GDM1 (cell line): ENCODE measurements at regions not wholly inside any gene's neighbourhood (a gene's known extent, or its start where the extent isn't known, plus 50 kb on each side); places are given as distances from the start of the nearest gene placed in this dataset.
"Not testable (repeated sequence)": the region's sequence is repeated elsewhere in the genome, so short reads cannot be mapped to it uniquely, and the experiment has no call there.

Experiments
- DNase-seq: peaks from one replicate; lab custom pipeline; 2025; lab: John Stamatoyannopoulos, UW

GRCh38 chr4:106594291-106594952 lies 225.8 kb upstream of the GIMD1 start:
- DNase-seq: no peak

DNA sequence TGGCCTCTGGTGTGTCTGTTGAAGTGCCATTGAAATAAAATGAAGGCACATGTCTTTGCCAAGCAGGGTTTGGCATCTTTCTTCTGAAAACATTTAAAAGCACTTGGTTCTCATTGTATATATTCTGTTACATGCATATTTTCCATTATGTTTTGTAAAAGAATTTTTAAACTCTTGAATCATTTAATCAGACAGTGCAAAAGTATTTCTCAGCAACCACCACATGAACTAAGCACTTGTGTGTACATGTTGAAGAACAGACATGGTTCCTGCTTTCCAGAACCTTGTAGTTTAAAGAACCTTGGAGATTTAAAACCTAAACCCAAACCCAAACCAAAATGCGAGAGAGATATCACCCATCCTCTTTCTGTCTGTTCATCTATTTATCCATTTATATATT lies 220.3 kb upstream of the GIMD1 start:
- DNase-seq: no peak

- no peak for DNase-seq
Measured at GRCh38 chr4:106587558-106587957, 219.0 kb upstream of the GIMD1 start.

GRCh38 chr4:106585915-106586349 lies 217.4 kb upstream of the GIMD1 start:
- DNase-seq: no peak

- no peak for DNase-seq
Measured at GRCh38 chr4:106584337-106584989, 215.9 kb upstream of the GIMD1 start.

- no peak for DNase-seq
Measured at GRCh38 chr4:106583567-106583966, 215.0 kb upstream of the GIMD1 start.

DNA sequence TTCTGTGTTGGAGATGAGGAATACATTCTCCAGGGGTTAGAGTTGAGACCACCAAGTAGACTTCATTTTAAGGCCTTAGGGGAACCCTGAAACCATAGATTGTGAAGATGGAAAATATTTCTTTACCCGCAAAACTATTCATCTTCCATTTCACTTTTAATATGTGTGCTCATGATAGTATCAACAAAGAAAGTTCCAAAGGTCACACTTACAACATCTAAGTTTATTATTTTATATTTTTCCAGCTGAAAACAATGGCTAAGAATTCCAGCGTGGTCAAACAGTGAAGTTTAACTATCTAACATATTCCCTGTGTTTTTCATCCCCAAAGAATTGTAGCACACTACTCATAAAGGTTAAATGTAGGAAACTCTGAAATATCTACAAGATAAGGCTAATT lies 214.5 kb upstream of the GIMD1 start:
- no peak for DNase-seq

- no peak for DNase-seq
Measured at GRCh38 chr4:106582103-106582502, 213.5 kb upstream of the GIMD1 start.

- DNase-seq: no peak
Measured at GRCh38 chr4:106579236-106579635, 210.7 kb upstream of the GIMD1 start.

DNA sequence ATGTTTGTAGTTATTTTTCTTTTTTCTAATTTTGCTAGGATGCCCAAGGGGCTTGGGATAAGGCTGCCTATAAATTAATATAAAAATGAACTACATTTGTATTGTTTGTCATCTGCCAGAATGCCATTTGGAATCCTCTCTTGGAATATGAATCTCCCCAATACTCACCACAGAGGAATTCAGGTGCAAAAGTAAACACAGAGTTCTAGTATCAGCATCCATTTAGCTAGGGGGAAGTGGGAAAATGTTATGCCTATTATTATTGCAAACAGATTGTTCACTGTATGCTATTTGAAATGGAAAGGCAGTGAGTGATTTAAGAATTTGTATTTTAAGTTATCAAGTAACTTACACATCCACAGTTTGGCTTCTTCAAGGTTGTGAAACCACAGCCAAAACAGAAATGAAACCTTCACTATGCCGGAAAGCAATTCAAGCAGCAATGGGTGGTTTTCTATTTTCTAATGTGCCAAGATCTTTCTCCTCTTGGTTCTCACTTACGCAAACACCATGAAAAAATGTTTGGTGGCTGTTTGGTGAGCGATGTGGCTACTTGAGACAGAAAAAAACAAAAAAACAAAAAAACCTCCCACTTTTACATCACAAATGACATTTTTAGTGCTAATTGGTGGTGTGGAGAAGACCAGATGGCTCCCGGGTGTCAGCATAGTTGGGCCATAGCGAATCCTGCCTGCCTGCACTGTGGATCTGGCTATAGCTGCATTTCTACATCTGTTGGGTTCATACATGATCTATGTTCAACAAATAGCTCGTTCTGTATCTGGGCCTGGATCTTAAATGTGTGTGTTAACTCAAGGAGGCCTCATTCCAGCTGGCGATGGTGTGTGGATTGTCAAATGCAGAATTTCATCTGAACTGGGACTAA lies 200.8 kb upstream of the GIMD1 start:
- no peak for DNase-seq

DNA sequence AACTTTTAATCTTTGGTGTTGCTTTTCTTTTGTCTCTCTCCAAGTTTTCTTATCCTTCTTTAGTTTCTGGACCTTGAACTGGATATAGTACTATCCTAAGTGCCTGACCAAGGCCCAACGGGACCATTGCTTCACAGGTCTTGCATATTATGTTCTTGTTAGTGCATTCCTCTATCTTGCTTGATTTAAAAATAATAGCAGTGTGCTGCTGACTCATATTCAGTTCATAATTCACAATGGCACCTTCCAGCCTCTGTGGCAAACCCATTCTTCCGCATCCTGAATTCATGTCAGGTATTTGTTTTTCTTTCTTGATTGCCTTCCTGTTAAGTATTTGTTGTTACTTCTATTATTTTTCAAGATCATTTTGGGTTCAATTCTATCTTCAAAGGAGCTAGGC lies 197.1 kb upstream of the GIMD1 start:
- DNase-seq: no peak

DNA sequence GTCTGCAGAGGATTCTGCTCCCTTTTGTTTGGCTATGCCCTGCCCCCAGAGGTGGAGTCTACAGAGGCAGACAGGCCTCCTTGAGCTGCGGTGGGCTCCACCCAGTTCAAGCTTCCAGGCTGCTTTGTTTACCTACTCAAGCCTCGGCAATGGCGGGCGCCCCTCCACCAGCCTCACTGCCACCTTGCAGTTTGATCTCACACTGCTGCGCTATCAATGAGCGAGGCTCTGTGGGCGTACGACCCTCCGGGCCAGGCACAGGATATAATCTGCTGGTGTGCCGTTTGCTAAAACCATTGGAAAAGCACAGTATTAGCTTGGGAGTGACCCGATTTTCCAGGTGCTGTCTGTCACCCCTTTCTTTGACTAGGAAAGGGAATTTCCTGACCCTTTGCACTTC lies 195.1 kb upstream of the GIMD1 start:
- DNase-seq: not testable (repeated sequence)

DNA sequence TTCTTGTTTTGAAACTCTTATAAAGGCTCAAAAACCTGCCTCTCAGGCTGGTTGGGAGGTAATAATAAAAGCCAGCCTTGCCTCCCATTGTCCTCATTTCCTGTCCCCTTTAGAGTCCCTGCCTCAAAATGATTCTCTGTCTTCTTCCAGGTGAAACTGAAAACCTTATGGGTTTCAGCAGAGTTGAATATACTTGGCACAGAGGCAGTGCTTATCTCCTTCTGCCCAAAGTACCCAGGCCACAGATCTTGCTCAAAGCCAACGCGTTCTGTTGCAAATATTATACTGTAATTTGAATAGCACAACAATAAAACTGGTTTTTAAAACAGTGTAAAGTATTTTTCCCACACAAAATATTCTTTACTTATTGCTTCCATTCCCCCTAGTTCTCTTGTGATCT lies 183.1 kb upstream of the GIMD1 start:
- DNase-seq: no peak

- DNase-seq: no peak
Measured at GRCh38 chr4:106548446-106549044, 180.0 kb upstream of the GIMD1 start.

GRCh38 chr4:106546370-106546769 lies 177.8 kb upstream of the GIMD1 start:
- DNase-seq: no peak

- DNase-seq: not testable (repeated sequence)
Measured at GRCh38 chr4:106542609-106543008, 174.0 kb upstream of the GIMD1 start.

- no peak for DNase-seq
Measured at GRCh38 chr4:106541253-106541652, 172.7 kb upstream of the GIMD1 start.

- DNase-seq: no peak
Measured at GRCh38 chr4:106530821-106531220, 162.2 kb upstream of the GIMD1 start.

GRCh38 chr4:106530024-106530361 lies 161.4 kb upstream of the GIMD1 start:
- no peak for DNase-seq

- no peak for DNase-seq
Measured at GRCh38 chr4:106529348-106530023, 160.9 kb upstream of the GIMD1 start.

GRCh38 chr4:106527316-106527715 lies 158.7 kb upstream of the GIMD1 start:
- DNase-seq: no peak

DNA sequence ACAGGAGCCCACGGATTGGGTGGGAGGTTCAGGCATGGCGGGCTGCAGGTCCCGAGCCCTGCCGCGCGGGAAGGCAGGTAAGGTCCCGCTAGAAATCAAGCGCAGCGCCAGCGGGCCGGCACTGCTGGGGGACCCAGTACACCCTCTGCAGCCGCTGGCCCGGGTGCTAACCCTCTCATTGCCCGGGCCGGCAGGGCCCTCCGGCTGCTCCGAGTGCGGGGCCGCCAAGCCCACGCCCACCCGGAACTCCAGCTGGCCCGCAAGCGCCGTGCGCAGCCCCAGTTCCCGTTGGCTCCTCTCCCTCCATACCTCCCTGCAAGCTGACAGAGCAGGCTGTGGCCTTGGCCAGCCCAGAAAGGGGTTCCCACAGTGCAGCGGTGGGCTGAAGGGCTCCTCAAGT lies 156.8 kb upstream of the GIMD1 start:
- not testable (repeated sequence) for DNase-seq
